ENCODE measurements at regions not wholly inside any gene's neighbourhood (a gene's known extent, or its start where the extent isn't known, plus 50 kb on each side); places are given as distances from the start of the nearest gene placed in this dataset.

DNA sequence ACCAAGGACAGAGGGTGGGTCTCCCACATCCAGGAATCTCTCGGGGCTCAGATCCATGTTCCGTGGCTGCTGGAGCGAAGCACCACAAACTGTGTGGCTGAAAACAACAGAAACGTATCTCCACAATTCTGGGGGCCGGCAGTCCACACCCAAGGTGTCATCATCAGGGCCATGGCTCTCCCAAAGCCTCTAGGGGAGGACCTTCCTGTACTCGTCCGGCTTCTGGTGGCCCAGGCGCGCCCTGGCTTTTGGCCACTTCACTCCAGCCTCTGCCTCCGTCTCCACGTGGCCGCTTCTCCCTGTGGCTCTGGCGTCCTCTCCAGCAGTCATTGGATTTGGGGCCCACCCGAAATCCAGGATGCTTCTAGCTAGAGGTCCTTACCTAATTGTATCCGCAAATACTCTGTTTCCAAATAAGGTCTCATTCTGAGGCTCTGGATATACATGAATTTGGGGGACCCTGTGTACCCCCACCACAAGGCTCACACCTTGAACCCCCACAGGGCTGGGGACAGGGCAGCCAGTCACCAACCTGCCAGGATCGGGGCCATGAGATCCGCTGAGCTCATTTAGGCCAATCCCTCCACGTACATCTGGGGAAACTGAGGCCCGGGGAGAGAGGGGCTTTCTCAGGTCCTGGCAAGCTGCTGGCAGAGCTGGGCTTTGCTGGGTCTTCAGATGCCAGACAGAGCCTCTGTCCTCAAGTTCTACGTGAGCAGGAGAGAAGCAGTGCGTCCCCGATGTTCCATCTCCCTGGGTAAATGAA, 158.2 kb downstream of the OLFM1 start:
- TF ChIP-seq, protein P1, sequence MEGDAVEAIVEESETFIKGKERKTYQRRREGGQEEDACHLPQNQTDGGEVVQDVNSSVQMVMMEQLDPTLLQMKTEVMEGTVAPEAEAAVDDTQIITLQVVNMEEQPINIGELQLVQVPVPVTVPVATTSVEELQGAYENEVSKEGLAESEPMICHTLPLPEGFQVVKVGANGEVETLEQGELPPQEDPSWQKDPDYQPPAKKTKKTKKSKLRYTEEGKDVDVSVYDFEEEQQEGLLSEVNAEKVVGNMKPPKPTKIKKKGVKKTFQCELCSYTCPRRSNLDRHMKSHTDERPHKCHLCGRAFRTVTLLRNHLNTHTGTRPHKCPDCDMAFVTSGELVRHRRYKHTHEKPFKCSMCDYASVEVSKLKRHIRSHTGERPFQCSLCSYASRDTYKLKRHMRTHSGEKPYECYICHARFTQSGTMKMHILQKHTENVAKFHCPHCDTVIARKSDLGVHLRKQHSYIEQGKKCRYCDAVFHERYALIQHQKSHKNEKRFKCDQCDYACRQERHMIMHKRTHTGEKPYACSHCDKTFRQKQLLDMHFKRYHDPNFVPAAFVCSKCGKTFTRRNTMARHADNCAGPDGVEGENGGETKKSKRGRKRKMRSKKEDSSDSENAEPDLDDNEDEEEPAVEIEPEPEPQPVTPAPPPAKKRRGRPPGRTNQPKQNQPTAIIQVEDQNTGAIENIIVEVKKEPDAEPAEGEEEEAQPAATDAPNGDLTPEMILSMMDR (optimal IDR thresholded peaks at IDR 0.05 in 1 of 3, IDR thresholded peaks at IDR 0.05 in 1 of 3, conservative IDR thresholded peaks at IDR 0.05 in 1 of 3; ENCODE audit: extremely low read depth in 1 of 3, insufficient read depth in 2 of 3, low read length in 3 of 3), result no peak
- TF ChIP-seq EZH2 (IDR thresholded peaks at IDR 0.05; ENCODE audit: low read length), result no peak

Measured in keratinocyte (primary cell).